Mesodermal cell (in vitro differentiated cells): ENCODE measurements at regions not wholly inside any gene's neighbourhood (a gene's known extent, or its start where the extent isn't known, plus 50 kb on each side); places are given as distances from the start of the nearest gene placed in this dataset.

Experiments
- H3K27ac ChIP-seq: 2 replicates; pipeline ENCODE4 v1.7.0; 2013; ENCODE audit warnings: mild to moderate bottlenecking, low read depth, low read length, moderate library complexity; ENCODE audit not compliant: severe bottlenecking
- H3K36me3 ChIP-seq: 2 replicates; pipeline ENCODE4 v1.7.1; 2013; ENCODE audit warnings: mild to moderate bottlenecking, low read length, moderate library complexity; ENCODE audit not compliant: control insufficient read depth, insufficient read depth
- H3K4me1 ChIP-seq: one replicate; pipeline ENCODE4 v1.7.1; 2013; ENCODE audit warnings: mild to moderate bottlenecking, low read length; ENCODE audit not compliant: insufficient read depth, control insufficient read depth, poor library complexity, severe bottlenecking
- H3K4me3 ChIP-seq: 2 replicates; pipeline ENCODE4 v1.7.0; 2013; ENCODE audit warnings: low read length, control low read depth, mild to moderate bottlenecking; ENCODE audit not compliant: insufficient read depth, poor library complexity, severe bottlenecking; ENCODE audit errors: extremely low read depth
- H3K9me3 ChIP-seq: 2 replicates; pipeline ENCODE4 v1.7.1; 2013; ENCODE audit warnings: mild to moderate bottlenecking, low read length, moderate library complexity; ENCODE audit not compliant: control insufficient read depth
- WGBS, 2 experiments: methylation state at CpG; one replicate each; pipeline ENCODE4 v1.1.5; 2013; ENCODE audit warnings: missing lambda C conversion rate in 2 of 2; ENCODE audit not compliant: insufficient coverage in 2 of 2; 5-methylcytosine and 5-hydroxymethylcytosine counted together

DNA sequence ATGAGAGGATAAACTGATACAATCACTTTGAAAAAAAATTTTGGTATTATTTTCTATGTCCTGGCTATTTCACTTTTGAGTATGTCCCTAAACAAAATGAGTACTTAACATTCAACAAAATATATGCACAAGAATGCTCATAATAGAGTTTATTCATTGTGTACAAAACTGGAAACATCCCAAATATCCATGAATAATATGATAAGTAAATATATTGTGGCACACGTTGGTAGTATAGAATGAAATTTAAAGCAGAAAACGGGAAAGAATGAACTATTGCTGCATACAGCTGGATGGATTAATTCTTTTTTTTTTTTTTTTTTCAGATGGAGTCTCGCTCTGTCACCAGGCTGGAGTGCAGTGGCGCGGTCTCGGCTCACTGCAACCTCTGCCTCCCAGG is 725.2 kb downstream of the LTN1 start:
- WGBS, 2 experiments: 83% methylated on average over 2 of the region's 6 CpGs; no CpG with 5 or more reads in 1 of the 2 experiments
- no peak overlapping the region for H3K4me3 ChIP-seq
- H3K36me3 ChIP-seq: no peaks in the 10 kb centered on the region
- no peaks in the 10 kb centered on the region for H3K4me1 ChIP-seq
- no peak overlapping the region for H3K27ac ChIP-seq
- H3K9me3 ChIP-seq: no peaks in the 10 kb centered on the region

- Histone ChIP-seq H3K9me3 (no peaks in the 10 kb centered on the region), H3K36me3 (no peaks in the 10 kb centered on the region), H3K4me1 (no peaks in the 10 kb centered on the region), H3K4me3 (no peak overlapping the region), H3K27ac (no peak overlapping the region)
- WGBS, 2 experiments: no CpG with 5 or more reads among the region's 1 CpG
Measured at GRCh38 chr21:28266061-28266460, 726.6 kb downstream of the LTN1 start.

DNA sequence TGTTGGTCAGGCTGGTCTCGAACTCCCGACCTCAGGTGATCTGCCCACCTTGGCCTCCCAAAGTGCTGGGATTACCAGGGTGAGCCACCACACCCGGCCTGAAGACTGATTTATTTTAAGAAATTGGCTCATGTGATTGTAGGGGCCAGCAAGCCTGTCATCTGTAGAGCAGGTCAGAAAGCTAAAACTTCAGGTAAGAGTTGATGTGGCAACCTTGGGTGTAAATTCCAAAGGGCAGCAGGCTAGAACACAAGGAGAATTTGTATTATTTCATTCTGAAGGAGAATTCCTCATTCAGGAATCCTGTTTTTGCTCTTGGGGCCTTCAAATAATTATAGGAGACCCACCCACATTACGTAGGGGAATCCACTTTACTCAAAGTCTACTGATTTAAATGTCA is 728.7 kb downstream of the LTN1 start:
- WGBS, 2 experiments: 100% methylated on average over 1 of the region's 4 CpGs; no CpG with 5 or more reads in 1 of the 2 experiments
- no peaks in the 10 kb centered on the region for H3K4me1 ChIP-seq
- no peak overlapping the region for H3K27ac ChIP-seq
- H3K36me3 ChIP-seq: no peaks in the 10 kb centered on the region
- no peaks in the 10 kb centered on the region for H3K9me3 ChIP-seq
- H3K4me3 ChIP-seq: no peak overlapping the region

DNA sequence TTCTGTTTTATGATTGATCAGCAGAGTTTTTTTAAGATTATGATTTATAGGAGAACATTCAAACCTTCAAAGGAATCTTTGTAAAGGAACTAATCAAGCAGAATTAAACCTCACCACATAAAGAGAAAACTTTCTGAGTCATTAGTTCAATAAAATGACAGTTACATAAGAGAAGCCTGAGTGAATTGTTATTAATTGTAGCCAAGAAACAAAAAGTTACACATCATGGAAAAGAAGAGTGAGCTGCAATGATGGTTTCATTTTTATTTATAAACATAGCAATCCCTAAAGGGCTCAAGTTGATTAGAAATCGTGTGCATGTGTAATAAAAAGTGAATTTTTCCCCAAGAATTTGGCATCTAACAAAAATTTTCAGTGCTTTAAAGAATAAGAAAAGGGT is 731.4 kb downstream of the LTN1 start:
- H3K4me3 ChIP-seq: no peak overlapping the region
- H3K27ac ChIP-seq: no peak overlapping the region
- WGBS, 2 experiments: no CpG with 5 or more reads among the region's 1 CpG
- H3K36me3 ChIP-seq: no peaks in the 10 kb centered on the region
- no peaks in the 10 kb centered on the region for H3K9me3 ChIP-seq
- no peaks in the 10 kb centered on the region for H3K4me1 ChIP-seq

DNA sequence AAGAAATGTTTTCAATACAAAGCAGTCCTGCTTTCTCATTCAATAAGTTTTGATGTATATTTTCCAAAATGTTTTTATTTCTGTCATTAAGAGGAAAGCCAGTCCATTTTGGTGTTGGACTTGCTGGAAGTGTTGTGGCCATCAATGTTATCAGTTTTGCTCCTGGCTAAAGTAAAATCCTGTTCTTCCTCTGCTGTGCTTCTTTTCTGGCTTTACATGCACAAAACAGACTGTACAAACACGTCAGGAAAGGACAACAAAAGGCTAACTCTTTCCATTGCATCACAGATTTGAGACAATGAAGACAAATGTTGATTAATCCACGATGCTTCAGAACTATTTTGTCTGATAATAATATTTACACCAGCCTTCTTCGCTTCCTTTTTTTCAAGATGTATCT is 735.4 kb downstream of the LTN1 start:
- Histone ChIP-seq H3K36me3 (no peaks in the 10 kb centered on the region), H3K27ac (peak overlapping the region; percentile 66), H3K4me3 (no peak overlapping the region), H3K9me3 (no peaks in the 10 kb centered on the region), H3K4me1 (peaks cover 6% of the 10 kb centered on the region)
- WGBS, 2 experiments: 55% methylated on average over 1 of the region's 3 CpGs; no CpG with 5 or more reads in 1 of the 2 experiments

GRCh38 chr21:28256837-28257236 is 735.8 kb downstream of the LTN1 start:
- H3K4me1 ChIP-seq: peaks cover 6% of the 10 kb centered on the region
- no peaks in the 10 kb centered on the region for H3K36me3 ChIP-seq
- 97% methylated on average over 5 of the region's 6 CpGs; no CpG with 5 or more reads in 1 of the 2 experiments for WGBS, 2 experiments
- H3K4me3 ChIP-seq: no peak overlapping the region
- peak overlapping the region; percentile 66 for H3K27ac ChIP-seq
- no peaks in the 10 kb centered on the region for H3K9me3 ChIP-seq

DNA sequence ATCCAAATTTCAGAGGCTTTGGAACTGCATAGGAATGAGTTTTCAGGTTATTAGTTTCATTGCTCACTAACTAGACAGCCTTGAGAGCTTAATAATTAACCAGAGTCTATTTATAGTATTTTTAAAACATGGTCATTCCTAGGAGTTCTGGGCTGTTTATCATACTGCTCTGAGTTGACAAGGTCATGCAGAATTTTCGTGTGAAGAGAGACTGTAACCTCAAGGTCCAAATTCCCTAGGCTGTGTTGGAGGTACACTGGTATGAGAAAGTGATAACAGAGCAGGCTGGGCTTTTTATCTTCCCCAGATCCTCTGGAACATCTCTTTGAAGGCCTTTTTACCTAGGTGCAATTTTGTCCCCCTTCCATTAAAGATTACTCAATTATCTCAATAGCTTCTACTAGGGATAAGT is 736.3 kb downstream of the LTN1 start:
- Histone ChIP-seq H3K27ac (peak overlapping the region; percentile 66), H3K4me1 (peaks cover 6% of the 10 kb centered on the region), H3K36me3 (no peaks in the 10 kb centered on the region), H3K9me3 (no peaks in the 10 kb centered on the region), H3K4me3 (no peak overlapping the region)
- 29 to 100% methylated on average over 1 of the region's 1 CpG for WGBS, 2 experiments

DNA sequence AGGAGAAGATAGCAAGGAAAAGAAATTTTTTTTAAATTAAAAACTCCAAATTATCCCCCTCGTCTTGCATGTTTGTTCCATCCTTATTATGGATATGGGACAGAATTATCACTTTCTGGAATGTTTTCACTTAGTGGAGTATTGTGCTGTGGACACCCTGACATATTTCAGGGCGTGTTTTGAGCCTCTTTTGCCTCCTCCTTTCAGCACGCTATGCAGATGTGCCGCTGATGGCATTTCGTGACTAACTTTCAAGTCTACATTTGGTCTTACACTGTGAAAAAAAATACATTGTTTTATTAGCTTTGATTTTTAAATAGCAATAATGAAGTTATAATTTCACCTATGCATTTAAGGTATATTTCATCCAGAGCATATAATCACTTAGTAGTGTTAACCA is 738.7 kb downstream of the LTN1 start:
- Histone ChIP-seq H3K4me3 (no peak overlapping the region), H3K9me3 (no peaks in the 10 kb centered on the region), H3K36me3 (no peaks in the 10 kb centered on the region), H3K4me1 (peaks cover 6% of the 10 kb centered on the region), H3K27ac (no peak overlapping the region)
- WGBS, 2 experiments: 100% methylated on average over 1 of the region's 5 CpGs; no CpG with 5 or more reads in 1 of the 2 experiments

GRCh38 chr21:28253338-28253737 is 739.3 kb downstream of the LTN1 start:
- WGBS, 2 experiments: no CpG with 5 or more reads among the region's 3 CpGs
- Histone ChIP-seq H3K36me3 (no peaks in the 10 kb centered on the region), H3K4me1 (peaks cover 6% of the 10 kb centered on the region), H3K9me3 (no peaks in the 10 kb centered on the region), H3K27ac (no peak overlapping the region), H3K4me3 (no peak overlapping the region)

- Histone ChIP-seq H3K4me1 (peaks cover 6% of the 10 kb centered on the region), H3K4me3 (no peak overlapping the region), H3K36me3 (no peaks in the 10 kb centered on the region), H3K27ac (no peak overlapping the region), H3K9me3 (no peaks in the 10 kb centered on the region)
- no CpG with 5 or more reads among the region's 2 CpGs for WGBS, 2 experiments
Measured at GRCh38 chr21:28252928-28253327, 739.7 kb downstream of the LTN1 start.

DNA sequence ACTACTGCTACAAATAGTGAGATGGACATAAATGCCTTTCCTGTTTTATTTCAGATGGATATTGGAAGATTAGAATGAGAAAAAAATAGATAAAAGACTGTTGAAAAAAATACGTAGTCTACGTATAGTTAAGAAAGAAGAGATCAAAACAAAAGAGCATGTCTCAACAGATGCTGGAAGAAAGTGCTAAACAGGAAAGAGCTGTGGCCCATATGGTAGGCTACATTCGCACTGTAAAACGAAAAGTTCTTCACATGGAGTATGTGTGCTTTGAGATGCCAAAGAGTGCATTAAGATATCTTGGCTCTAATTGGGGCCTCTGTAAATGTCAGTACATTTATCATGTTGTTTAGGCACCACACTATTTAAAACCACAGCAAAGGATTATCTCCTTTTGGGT is 741.7 kb downstream of the LTN1 start:
- no peaks in the 10 kb centered on the region for H3K9me3 ChIP-seq
- 85 to 95% methylated on average over 3 to 4 of the region's 4 CpGs for WGBS, 2 experiments

More for the DNA sequence above, 741.7 kb downstream of the LTN1 start:
- Histone ChIP-seq H3K4me3 (no peak overlapping the region), H3K36me3 (no peaks in the 10 kb centered on the region), H3K27ac (no peak overlapping the region), H3K4me1 (peaks cover 6% of the 10 kb centered on the region)
